HG02642 (cell line): ENCODE measurements at regions not wholly inside any gene's neighbourhood (a gene's known extent, or its start where the extent isn't known, plus 50 kb on each side); places are given as distances from the start of the nearest gene placed in this dataset.
A peak's percentile ranks its signal among the peaks of the same experiment; 100 is the strongest.

Experiments
- ATAC-seq: cut with Tn5 transposase; IDR thresholded peaks from one replicate; pipeline ENCODE4 v1.9.1; 2021; ENCODE audit warnings: mild to moderate bottlenecking; ENCODE audit not compliant: unreplicated experiment, poor library complexity

DNA sequence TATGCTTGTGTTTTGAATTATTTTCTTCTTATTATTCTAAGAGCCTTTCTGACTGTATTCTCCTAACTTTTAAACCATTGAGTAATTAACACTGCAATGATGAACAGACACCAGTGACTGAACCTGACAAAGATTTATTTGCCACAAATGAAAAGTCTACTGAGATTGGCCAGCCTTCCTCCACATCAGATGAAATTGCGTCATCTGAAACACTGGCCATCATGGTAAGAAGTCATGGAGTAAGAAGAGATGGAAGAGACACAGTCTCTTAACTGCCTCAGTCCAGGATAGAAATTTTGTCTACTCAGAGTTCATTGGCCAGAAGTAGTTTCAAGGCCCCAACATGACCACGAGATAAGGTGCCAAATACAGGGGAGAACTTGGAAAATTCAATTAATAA lies 357.8 kb downstream of the BMPER start:
- ATAC-seq = no peak

DNA sequence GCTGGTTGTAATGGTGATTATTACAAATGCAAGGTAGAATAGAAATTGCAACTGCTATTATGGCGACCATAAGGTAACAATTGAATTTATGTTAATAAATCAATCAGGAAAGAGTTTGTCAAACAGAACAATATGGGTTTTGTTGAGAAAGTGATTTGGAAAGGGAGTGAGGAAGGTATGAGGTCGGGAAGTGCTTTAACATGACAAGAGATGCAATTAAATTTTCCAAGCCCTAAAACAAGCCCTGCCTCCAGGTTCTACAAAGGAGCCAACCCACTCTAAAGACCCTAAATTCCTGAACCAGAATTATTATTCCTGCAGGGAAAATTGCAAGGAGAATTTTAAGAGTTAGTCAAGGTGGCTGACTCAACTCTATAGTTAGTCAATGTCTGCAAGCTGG lies 363.7 kb downstream of the BMPER start:
- no peak for ATAC-seq

DNA sequence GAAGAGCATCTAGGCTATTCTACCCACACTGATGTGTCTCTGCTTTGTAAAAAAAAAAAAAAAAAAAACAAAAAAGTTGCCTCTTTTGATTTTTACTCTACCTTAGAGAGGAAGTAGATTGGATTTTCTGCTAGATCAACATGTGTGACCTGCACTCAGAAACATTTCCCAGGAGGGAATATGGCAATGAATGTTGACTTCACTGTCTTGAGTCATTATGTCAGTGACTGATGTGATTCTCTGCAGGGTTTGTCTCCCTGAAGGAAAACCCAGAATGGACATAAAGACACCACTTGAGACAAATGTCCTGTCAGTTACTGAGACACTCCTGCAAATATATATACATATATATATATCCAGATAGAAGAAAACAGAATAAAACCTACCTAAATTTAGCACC lies 370.3 kb downstream of the BMPER start:
- no peak for ATAC-seq

DNA sequence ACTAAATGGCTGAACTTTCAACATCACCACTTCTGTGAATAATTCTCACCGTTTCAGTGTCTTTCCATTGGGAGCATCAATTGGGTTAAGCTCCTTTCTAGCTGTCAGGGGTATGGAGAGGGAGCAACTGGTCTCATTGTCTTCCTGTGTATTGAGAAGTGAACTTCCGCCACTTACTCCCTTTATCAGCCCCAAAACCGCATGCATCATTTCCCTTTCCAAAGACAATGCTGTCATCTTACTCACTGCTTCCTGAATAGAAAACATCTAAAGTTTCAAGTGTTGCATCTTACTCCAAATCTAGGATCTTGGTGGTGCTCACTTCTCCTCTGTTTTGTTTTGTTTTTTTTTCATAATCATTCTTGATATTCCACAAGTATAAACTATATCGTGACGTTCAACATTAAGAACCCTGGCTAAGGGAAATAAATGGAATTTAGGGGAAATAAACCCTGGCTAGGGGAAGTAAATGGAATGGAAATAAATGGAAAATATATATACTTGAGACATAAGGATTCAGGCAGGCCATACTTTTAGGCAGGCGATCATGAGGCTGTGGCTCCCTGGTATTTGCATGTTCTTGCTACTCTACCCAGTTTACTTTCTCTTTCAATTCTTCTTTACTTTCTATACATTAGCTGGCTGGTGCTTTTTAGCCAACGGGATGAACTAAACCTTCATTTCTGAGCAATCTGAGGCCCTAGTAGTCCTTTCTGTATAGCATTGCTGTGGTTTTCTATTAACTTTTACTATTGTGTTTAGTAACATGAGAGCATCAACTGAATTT lies 371.9 kb downstream of the BMPER start:
- ATAC-seq = no peak

DNA sequence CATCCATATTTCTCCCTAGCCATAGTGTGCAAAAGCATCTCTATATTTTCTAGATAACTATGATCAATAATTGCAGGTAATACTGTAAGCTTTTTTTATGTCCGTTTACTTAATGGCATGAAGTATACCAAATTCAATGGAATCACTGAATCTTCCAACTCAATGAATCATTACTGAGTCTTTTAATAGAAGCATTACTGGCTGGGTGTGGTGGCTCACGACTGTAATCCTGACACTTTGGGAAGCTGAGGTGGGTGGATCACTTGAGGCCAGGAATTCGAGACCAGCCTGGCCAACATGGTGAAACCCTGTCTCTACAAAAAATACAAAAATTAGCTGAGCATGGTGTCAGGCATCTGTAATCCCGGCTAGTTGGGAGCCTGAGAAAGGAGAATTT lies 372.5 kb downstream of the BMPER start:
- no peak for ATAC-seq

DNA sequence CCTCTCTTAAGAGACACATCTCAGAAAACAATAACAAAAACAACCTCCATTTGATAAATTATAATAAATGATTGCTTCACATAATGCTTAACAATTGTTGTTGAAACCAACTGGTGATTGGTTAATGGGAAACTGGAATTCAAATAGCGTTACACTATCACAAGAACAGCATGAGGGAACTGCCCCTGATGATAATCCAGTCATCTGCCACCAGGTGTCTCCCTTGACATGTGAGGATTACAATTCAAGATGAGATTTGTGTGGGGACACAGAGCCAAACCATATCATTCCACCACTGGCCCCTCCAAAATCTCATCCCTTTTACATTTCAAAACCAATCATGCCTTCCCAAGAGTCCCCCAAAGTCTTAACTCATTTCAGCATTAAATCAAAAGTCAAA lies 375.9 kb downstream of the BMPER start:
- no peak for ATAC-seq

DNA sequence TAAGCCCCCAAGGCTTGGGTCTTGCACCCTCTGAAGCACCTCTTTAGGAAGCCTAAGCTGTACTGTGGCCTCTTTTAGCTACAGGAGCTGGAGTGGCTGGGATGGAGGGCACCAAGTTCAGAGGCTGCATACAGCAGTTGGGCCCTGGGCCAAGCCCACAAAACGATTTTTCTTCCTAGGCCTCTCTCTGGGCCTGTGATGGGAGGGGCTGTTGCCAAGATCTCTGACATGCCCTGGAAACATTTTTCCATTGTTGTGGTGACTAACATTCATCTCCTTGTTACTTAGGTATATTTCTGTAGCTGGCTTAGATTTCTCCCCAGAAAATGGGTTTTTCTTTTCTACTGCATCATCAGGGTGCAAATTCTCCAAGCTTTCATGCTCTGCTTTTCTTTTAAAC lies 375.7 kb upstream of the NPSR1 start:
- no peak for ATAC-seq

DNA sequence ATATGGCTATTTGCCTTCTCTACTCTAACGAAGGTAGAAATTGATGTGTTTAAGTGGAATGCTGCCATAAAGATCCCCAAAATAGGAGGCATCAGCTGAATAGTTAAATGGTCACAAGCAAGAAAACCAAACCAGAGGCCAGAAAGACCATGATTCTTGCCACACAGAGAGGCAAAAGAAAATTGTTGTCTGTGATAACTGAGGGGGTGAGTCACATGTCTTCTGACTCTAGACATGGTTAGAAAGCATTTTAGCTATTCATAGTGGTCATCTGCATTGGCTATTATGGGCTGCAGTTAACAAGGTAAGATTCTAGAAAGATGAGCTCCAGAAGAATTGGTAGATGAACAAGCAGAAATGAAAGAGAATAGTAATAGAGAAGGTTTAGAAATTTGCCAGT lies 361.4 kb upstream of the NPSR1 start:
- ATAC-seq = no peak

DNA sequence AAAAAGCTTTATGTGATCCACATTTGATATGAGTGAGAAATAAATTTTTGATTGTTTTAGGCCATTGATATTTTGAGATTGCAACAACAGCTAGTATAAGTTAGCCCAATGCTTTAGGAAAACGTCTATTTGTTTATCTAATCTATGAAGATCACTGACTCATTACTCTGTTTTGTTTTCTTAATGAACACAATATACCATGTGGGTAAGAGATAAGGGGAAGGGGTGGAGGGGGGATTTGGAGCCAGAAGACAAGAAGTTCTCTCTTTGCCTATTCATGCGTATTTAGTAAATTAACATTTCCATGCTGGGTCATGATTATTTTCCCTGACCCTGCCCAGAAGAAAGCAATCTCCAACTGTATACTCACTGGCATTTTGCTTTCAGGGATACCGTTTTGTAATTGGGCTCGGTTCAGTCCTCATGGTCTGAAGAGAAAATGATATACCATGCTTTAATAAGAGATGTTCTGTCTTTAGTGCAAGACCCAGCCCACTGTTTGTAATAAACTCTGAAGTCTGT lies 359.5 kb upstream of the NPSR1 start:
- ATAC-seq = no peak

DNA sequence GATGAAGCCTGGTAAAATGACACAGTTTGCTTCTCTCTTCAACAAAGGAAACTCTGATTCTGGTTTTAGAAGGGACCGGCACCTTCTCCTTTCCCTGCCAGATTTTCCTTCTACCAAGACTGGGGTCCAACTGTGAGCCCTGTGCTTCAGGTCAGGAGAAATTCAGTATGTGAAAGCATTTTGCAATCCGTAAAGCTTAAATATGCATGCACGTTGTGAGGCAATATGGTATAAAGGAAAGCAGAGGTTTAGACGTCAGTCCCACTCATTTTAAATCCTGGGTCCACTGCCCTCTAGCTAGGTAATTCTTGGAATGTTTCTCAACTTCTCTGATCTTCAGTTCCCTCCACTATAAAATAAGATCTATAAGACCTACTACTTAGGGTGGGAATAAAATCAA lies 359.0 kb upstream of the NPSR1 start:
- ATAC-seq = no peak

DNA sequence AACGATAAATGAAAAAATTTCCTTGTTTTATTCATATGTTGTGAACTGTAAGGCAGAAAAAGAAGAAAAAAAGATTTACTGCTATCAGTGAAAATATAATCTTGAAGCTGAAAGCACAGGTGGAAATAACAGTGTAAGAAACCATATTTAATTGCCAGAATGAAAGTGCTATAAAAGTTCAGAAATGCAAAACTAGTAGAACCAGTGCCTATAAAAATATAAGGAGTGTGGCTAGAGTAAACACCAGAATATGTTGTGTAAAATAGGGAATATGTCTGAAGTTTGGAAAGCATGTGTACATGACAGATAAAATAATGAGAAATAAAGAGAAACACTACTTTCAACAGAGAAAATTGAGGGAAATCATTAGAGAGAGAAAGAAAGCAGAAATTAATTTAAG lies 350.5 kb upstream of the NPSR1 start:
- ATAC-seq = no peak

DNA sequence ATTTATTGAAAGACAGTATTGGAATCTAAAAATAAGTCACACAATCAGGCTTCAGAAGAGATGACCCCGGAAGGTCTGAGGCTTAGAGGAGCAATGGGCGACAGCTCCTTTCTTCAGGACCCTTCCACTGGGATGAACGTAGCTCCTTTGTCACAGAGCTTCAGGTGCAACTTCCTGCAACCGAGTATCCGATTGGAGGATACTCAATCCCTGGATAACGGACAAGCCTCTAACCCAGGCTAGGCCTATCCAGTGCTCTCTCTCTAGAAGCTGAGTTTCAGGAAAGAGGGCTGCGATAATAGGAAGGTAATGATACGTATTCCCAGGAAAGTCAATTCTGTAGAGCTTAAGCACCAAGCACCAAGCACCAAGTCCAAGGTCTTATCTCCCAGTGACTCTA lies 349.4 kb upstream of the NPSR1 start:
- ATAC-seq = no peak

DNA sequence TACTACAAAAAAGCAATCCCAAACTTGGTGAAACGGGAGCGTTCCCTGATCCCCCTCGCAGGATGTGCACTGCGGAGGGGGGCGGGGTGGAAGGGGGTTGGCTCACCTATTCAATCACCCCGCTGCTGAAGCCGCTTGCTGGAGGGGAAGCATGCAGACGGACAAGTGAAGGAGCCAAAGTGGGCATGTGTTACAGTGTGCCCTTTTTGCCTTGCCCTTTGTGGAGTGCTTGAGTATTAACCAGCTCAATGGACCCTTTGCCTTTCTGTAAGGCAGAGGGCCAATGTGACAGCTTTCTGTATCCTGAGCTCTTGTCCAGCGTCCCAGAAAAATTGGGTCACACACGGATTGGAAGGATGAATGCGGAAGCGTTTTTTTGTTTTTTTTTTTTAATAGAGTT lies 348.9 kb upstream of the NPSR1 start:
- no peak for ATAC-seq

DNA sequence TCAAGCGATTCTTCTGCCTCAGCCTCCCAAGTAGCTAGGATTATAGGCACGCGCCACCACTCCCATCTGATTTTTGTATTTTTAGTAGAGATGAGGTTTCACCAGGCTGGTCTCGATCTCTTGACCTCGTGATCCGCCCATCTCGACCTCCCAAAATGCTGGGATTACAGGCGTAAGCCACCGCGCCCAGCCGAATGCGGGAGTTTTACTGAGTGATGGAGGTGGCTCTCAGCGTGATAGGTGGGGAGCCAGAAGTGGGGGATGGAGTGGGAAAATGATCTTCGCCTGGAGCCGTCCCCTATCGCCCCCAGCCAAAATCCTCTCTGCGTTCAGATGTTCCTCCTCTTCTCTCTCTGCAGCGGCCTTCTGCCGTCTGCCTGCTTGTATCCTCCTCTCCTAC lies 348.4 kb upstream of the NPSR1 start:
- no peak for ATAC-seq

DNA sequence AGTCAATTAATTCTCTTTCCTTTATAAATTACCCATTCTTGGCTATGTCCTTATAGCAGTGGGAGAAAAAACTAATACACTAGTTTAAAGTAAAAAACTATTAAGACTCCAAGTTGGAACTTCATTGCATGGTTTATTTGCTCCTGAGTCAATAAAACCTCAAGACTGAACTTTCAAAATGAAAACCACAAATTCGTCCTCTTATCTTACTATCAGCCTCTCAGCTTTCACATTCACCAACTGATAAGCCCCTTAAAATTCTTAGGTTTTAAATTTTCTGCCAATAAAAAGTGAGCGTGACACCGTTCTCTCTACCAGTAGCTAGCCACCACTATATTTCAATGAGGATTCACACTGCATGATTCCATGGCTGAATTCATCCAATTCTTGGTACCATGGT lies 346.4 kb upstream of the NPSR1 start:
- no peak for ATAC-seq

DNA sequence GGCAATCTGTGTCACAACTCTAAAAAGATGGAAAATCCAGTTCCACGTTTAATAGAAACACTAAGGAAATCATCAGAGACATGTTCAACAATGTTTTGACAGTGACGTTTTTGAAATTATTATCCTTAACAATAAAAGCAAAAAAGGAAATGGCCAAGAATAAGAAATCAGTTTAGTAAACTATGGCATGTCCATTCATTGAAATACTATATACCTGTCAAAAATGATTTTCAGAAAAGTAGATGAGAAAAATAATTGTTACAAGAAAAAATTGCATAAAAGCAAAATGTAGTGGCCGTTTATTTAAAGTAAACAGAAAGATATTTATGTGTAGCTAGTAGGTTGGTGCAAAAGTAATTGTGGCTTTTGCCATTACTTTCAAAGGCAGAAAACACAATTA lies 345.4 kb upstream of the NPSR1 start:
- no peak for ATAC-seq

DNA sequence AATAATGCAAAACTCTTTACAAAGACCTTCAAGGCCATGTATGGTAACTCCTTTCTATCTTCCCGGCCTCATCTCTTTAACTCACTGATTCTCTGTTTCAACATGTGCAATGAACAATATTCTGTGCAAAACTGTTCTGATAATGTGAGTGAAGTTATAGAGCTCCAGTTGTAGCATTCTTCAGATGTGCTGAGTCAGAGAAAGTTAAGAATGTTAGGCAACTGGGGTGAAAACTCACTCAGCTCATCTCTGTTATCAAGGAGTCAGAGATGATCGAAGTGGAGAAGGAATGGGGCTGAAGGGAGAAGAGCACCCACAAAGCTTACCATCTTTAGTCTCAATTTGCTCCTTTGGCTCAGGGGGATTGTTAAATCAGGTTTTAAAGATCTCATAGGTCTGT lies 344.7 kb upstream of the NPSR1 start:
- ATAC-seq = no peak

DNA sequence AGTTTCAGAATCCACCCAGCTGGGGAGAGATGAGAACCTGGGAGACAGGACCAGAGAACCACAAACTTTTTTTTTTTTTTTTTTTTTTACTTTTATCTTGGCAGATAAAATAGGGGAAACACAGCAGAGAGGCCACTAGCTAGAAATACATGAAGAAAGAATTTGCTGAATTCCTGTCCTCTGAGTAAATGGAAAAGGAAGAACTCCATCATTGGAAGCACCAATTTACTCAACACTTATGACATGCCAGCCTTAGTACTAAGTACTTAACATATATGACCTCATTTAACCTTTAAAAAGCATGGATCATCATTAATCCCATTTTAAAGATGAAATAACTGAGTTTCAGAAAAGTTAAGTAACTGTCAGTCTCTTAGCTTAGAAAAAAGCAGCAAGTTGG lies 343.0 kb upstream of the NPSR1 start:
- no peak for ATAC-seq

DNA sequence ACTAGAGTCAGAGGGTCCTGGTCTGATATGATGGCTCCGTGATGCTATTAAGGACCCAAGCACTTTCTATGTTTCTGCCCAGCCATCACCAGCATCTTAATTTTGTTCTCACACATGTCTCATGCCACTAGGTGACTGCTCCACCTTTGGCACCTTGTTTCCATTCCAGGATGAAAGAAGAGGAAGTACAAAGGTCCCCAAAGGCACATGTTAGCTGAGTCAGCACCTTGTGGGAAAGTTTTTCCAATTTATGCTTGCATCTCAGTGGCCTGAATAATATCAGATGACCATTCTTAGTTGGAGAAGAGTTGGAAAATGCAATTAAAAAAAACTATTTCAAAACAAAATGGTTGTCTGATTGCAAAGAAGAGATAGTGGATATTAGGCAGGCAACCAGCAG lies 341.0 kb upstream of the NPSR1 start:
- ATAC-seq = no peak

DNA sequence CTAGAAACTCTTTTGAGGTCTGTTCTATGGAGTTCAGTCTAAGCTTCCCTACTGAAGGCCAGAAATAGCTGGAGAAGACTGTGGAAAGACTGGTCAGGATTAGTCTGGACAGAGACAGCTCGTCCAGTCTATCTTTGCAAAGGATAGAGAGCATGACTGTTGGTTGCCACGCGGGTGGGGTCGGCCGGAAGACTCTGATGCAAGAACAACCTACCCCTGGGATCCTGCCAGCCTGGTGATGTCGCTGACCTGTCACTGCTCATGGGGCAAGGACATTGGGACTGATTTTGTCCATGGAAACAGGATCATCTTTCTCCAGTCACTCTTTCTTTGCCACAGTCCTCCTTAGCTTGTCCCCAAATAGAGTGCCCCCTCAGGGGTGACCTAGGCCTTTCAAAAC lies 337.6 kb upstream of the NPSR1 start:
- no peak for ATAC-seq

DNA sequence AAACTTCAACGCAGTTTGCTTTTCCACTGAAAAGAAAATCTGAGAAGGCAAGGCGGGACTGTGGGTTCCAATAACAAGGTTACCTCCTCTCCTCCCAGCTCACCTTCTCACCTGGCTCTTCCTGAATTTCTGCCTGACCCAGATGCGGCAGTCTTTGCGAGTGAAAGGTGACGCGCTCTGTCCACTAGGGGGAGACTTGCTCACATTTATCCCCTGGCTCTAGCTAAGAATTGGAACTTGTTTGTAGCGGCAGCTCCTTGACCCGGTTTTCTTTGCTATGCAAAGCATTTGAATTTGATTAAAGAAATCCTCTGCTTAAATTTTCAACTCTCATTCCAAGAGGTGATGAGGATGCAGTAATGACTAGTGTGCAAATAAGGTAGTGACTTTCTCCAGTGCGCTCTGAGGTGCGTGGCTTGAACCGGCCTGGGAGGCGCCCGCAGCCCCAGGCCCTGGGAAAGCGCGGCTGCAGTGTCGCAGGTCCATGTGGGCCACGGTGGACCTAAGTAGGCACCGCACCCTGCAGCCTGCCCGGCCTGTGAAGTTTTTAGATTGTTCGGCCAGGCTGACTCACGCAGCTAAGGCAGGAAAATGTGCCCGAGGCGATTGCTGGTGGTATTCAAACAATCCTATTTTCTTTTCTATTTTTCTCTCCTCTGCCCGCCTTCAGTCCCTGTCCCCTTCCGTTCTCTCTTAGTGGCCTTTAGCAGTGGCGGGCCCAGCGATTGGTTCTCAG lies 336.9 kb upstream of the NPSR1 start:
- peak; percentile 94 for ATAC-seq

DNA sequence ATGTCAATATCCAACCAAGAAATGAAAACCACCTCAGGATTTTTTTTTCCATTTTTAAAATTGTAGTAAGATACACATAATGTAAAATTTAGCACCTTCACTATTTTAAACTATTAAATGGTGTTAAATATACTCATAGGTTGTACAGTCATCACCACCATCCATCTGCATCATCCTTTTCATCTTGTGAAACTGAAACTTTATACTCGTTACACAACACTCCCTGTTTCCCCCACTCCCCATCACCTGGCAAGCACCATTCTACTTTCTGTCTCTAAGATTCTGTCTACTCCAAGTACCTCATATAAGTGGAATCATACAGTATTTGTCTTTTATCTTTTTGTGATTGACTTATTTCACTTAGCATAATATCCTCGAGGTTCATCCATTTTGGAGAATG lies 335.2 kb upstream of the NPSR1 start:
- no peak for ATAC-seq
